GM12891 (cell line): ENCODE measurements at regions not wholly inside any gene's neighbourhood (a gene's known extent, or its start where the extent isn't known, plus 50 kb on each side); places are given as distances from the start of the nearest gene placed in this dataset.

Source experiments
- POLR2A ChIP-seq: IDR thresholded peaks from 2 replicates; pipeline ENCODE4 v1.6.1; 2011; ENCODE audit warnings: low read depth, low read length, control low read depth
- POLR2AphosphoS5 ChIP-seq: IDR thresholded peaks from 2 replicates; pipeline ENCODE4 v1.6.1; 2011; ENCODE audit warnings: low read depth, low read length, control low read depth
- TAF1 ChIP-seq: IDR thresholded peaks from 2 replicates; pipeline ENCODE4 v1.6.1; 2011; ENCODE audit warnings: low read depth, low read length, control low read depth

DNA sequence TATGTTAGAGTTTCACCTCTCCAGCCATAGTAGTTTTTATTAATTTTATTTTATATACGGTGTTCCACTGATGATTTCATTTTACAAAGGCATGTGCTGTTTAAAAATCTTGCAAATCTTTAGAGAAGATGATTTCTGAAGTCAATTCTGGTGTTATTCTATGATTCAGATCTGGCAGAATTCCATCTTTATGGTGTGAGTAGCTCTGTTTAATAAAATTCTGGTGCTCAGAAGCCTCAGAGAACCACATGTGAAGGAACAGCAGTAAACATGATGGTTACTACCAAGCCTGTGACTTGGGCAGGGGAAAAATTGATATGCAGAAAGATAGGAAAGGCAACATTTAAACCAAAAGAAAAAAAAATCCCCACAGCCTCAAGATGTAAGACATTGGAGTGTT lies 299.7 kb downstream of the NPR3 start:
- TF ChIP-seq POLR2AphosphoS5 (no peak), TAF1 (no peak), POLR2A (no peak)
